Fibroblast of skin of back (primary cell): ENCODE measurements at regions not wholly inside any gene's neighbourhood (a gene's known extent, or its start where the extent isn't known, plus 50 kb on each side); places are given as distances from the start of the nearest gene placed in this dataset.
A peak's percentile ranks its signal among the peaks of the same experiment; 100 is the strongest.
"Not testable (repeated sequence)": the region's sequence is repeated elsewhere in the genome, so short reads cannot be mapped to it uniquely, and the experiment has no call there.

Source experiments
- DNase-seq: peaks from one replicate; pipeline ENCODE4 v3.0.0-alpha.2; 2013

DNA sequence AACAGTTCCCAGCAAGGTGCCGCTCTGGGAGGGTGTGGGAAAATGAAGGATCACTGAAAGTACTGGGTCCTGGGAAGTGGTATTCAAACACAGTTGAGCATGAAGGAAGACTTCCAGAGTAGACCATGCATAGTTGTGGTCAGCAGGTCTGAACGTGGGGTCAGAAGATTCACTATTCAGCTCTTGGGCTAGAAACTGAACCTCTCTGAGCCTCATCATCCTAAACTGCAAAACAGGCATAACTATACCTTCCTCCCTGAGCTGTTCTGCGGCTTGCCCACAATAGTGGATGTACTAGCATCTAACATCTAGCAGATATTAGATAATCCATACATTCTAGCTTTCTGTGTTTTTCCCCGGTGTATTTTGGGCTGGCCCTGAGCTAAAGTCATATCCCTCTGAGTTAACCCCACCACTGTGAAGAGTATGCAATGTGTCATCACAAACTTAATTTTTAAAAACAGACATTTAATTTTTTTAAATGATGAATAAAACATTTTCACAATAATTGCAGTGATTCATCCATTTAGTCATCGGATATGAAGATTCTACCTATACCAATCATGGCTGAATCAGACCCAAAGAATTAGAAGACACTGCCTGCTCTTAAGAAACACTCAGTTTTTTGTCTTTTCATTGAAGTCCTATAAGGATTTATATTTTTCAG lies 179.1 kb downstream of the BLID start:
- peak; percentile 81 for DNase-seq

DNA sequence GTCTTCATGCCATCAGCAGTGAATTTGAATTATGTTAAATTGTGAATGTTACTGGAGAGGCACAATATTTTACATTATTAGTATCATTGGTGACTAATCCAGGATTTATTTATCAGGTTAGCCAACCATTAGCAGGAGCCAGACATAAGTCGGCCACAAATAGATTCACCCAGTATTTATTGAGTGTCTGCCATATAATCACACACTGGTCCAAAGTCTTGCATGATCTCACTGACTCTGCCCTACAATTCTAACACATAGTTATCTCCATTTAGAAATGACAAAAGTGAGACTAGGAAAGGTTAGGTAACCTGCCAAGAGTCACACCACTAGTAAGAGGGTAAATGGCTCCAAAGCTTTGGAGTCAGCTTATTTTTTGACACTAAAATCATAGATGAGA lies 179.6 kb downstream of the BLID start:
- no peak for DNase-seq

DNA sequence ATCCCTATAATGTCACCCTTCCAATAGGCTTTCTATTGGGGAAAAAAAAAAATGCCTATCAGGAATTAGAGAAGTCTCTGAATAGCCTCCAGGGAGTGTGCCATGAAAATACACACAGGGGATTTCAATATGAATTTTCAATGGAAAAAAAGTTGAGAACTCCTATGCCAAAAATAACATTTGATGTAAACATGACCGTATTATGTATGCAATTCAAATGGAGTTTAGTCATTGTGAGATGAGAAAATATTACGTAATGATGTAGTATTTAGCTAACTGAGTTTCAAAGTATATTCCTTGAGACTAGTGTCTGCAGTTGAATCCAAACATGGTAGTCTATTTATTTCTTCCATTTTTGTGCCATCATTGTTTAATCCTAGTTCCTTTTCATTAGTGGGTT lies 182.3 kb downstream of the BLID start:
- peak; percentile 54 for DNase-seq

DNA sequence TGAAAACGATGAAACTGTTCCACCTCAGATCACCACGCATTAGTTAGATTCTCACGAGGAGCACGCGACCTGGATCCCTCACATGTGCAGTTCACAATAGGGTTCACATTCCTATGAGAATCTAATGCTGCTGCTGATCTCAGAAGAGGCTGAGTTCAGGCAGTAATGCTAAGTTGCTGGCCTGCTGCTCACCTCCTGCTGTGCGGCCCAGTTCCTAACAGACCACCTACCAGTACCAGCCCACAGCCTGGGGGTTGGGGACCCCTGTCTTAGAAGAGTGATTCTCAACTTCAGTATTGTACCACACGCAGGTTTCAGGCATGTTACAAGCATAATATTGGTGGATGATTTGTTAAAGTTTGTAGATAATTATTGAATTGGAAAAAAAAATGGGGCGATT lies 182.7 kb downstream of the BLID start:
- no peak for DNase-seq

DNA sequence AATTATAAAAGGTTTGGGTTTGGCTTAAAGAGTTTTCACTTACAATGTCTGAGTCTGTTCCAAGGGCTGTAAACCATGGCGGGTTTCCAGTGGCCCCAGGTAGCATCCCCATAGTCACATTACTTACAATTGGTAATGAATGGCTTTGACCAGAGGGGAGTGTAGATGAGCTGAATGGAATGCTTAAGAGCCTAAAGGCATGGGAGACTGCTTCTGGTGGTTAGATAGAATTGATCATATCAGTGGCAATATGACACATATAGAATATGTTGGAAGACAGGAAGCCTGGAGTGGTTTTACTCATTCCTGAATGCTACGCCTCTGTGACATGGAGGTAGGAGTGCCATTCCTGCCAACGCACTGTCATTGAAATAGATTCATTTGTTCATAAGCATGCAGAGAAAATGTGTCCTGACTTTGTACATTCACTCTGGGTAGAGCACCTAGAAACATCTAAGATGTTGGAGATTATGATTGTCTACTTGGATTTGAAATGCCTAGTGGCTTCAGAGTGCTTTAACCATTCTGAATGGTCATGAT lies 183.3 kb downstream of the BLID start:
- DNase-seq: no peak

DNA sequence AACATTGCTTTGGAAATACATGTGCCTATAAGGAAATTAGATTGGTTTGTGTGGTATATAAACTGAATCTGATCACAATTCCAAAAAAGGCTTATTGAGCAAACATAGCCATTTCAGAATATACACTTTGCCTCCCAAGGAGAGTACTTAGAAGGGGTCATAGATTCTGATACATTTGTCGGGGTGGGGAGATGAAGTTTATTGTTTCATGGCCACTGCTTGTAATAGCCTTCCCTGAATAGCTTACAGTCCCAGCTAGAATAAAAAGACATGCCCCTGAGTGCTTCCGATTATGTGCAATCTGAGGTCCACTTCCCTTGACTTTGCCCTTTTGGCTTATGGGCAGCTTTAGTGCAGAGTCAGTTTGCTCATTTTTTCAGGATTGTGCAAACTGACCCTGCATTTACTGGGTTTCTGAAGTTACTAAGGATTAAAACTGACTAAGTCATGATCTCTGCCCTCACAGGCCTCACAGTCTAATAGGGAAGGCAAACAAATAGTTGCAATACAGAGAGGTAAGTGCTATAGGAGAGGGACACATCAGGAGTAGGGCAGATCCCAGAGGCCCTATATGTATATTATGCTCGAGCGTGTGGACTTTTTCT lies 184.2 kb downstream of the BLID start:
- DNase-seq: no peak

DNA sequence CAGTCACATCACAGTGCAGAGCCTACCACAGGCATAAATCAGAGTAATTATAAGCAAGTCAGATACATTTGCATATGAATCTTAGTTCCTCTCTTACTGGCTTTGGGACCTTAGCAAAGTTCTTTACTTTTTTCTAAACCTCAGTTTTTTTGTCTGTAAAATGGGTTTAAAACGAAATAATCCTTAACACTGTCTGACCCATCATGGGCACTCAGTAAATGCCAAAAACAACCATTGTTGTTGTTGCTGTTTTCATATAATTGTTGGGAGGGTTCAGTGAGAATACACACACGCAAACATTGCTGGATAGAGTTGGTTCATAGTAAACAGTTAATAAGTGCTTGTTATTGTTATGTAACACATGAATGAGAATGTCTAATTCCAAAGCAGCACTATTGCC lies 184.9 kb downstream of the BLID start:
- DNase-seq: no peak

DNA sequence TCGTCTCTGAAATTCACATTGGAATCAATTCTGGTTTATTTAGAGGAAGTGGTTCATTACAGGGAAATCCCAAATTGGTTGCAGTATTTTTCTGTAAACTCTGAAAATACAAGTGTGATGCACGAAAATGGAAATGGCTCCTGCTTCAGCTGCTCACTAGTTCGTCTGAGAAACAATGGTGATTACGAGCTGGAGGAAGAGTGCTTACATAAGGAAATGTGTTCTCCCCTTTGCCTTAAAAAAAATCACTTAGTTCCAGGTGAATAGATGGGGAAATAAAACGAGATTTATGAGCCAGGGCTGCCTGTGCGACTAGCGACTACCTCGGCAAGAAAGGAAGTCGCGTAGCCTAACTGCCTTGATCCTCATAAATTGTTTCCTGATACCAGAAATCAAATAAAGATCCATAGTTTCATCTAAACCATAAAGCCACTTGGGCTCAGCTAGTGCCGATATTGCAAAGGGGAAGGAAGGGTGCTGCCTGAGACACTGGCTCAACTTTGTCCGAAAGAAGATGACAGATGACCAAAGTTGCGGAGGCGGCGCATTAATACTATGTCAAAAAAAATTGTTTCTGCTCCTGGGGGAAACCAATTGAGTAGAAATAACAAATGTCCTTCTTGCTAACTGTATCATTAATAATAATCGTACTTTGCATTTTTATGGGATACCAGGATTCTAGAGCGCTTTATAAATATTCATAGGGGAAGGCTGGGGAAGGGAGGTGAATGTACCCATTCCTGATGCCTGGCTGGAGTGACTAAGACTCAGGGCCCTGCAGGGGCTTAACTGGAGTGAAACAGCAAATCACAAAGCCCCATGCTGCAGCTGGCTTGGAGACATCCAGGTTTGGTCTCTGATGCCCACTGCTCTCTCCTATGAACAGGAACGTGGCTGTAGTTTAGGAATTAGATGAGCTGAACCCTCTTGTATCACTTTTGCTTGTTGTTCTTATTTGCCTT lies 185.7 kb downstream of the BLID start:
- no peak for DNase-seq

DNA sequence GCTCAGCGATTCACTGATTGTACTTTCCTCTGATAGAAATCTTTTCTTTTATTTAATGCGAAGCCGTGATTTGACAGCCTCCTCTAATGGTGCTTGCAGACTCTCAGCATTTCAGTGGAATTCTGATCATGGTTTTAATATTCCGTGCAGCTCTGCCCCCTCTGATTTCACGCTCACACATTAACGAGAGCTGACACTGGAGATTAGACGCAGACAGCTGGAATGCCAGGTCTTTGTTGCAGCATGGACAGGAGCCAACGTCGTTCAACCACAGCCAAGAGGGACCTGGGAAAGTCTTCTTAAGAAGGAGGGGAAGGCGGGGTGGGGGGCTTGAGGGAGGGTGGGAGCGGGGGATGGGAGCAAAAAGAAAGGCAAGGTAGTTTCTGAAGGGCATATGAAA lies 186.4 kb downstream of the BLID start:
- DNase-seq: peak; percentile 59

DNA sequence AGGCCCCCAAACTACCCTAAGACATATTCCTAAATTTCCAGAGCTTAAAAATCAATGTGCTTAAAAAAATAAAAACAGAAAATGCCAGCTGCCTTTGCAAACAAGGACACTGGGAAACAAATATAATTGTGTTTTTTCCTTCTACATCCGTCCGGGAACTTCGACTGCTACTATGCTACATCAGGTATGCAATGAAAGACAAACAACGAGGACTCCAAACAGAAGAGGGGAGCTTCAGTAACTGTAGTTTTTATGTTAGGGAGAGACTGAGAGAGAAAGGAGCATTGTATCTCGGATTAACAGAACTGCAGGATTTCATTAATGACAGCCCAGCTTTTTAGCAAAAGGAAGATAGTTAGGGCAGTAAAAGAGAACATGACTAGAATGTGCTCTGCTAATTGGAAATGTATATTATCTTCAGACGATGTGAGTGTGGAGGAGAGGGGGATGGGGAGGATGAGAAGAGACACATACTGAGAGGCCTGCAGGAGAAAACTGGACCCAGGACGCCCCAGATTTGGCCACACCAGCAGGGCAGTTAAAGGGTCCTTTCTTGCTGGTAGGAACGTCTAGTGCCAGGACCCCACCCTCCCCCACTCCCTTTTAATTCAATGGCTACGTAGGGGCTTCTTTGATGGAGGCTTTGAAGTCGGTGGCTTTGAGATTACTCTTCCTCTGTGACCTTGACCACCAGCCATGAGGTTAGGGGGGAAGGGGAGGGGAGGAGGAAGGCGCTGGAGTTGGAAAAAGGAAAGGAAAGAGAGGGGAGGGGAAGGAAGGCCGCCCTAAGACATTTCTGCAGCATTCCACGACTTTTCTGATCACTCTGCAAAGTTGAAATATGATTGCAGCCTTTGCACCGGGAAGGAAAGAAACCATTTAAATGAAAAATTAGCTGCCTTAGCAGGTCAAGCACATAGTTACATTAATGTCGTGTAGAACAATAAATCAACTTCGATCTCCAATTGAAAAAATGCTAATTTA lies 187.1 kb downstream of the BLID start:
- DNase-seq: no peak

DNA sequence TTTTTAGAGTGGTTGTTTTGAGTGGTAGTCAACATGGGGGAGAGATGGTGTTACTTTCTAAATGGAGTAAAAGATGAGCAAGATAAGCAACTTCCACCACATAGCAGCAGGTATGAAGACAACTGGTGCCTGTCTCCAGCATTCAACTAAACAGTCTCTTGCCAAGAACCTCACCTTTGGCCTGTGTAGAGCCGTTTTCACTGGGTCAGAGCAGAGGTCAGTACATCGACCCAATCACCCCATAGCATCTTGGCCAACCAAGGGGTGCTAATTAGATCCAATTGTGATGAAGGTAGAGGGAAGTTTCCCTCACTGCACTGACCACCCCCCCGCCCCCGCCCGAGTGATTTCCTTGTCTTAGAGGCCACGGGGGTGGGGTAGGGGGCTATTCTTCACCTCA lies 188.2 kb downstream of the BLID start:
- no peak for DNase-seq

DNA sequence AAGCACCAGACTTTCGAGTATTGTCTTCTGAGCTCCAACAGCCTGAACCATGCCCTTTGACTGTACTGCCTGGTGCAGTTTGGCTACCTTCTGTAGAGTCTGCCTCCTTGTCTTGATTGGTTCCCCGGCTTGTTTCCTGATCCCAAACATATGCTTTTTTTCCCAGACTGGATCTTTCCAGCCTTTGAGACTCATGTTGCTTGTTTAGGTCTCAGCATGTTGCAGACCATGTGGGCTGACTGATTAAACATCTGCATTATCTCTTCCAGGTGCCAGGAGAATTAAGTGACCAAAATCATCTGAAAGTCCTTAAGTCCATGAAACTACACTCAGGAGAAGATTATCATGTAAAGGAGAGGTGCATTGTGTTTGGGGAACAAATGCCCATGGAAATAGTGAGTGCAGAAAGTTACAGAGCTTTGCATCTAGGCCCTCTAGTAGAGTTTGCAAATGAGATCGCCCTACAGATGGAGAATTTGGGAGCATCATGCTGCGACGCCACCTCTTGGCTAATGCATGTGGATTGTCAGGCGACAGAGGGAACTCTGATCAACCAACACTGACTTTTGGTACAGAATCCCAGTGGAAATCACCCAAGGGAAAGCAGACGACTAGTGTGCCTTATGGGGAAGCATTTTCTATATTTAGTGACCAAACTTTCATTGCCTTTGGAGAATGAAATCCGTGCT lies 188.8 kb downstream of the BLID start:
- DNase-seq: no peak

DNA sequence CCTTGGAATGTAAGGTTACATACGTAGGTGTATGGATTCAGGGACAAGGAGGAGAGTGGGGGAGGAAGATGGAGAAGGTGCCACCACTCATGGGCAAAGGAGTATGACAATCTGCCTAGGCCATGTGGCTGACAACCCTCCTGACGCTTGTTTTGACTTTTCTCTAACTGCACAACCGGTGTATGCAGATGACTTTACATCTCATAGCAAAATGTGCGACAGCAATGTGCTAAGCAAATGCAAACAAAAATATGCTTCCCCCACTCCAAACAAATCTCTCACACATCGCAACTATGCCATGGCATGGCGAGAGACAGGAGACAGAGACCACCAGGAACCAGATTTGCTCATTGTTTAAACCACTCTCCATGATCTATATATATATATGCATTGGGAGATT lies 191.8 kb downstream of the BLID start:
- no peak for DNase-seq

DNA sequence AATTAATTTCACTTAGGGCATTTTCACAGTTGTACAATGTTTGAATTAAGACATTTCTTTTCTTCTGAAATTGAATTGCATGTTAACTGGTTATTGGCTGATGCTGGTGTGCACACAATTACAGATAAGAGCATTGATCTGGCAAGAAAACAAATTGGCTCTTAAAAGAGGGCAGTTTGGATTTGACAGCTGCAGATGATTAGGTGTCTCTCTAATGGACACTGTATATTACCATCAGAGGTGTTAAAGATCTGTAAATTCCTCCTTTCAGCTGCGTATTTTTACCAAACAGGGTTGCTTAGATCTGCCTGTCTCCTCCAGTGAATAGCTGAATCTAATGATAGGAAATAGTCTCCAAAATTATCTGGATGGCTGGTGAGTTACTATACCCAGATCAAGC lies 198.5 kb downstream of the BLID start:
- no peak for DNase-seq

DNA sequence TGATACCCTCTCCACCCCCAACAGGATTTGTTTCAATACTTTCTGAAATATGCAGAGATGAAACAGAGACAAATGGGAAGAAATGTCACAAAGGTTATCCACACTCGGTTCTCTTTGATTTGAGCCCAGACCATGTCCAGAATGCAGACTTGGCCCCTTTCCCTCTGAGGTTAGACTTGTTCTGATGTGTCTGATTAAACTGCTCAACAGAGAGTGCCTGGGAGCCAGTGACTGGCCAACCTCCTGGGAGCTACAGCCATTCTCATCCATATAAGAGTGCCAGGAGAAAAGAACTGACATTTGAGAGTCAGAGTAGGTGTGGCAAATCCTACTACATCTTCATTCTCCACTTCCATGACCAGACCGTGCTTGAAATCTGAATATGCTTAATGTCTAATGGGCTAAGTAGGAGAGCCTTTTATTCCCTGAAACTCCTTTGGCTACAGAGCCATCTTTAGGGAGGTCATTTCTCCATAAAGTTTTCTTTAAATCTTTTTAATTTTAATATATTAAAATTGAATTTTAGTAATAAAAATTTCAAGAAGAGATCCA lies 201.4 kb downstream of the BLID start:
- no peak for DNase-seq

DNA sequence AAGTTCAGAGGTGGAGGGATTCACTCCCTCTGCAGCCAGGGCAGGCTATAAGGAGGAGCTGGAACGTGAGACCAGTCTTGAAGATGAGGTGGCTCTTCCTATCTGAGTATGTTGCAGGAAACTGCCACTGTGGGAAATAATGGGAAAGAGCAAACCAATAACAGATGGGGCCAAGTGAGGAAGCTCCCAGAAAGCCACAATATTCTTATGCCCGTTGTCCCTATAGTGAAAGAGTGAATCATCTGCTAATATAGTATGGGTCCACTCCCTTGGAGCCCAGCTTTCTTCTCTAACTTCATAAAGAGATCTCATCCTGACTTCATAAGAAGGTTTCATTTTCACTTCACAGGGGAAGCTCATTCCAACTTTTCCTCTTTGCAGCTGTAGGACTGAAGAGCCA lies 206.4 kb downstream of the BLID start:
- peak; percentile 72 for DNase-seq

DNA sequence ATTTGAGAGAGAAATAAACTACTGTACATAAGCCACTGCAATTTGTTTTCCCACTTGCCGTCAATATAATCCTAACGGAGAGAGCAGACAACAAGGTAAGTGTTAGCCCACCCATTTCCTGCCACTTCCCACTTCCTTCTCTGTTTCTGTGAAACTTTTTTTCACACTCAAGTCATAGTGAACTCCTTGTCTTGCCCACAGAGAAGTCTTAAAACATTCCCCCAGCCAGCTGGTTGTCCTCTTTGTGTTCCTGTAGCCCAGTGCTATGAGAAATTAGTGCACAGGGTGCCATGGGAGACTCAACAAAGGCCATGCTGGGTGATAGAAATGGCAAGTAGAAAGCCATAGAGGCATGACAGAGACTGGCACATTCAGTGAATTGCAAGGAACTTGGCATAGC lies 208.6 kb downstream of the BLID start:
- DNase-seq: no peak

DNA sequence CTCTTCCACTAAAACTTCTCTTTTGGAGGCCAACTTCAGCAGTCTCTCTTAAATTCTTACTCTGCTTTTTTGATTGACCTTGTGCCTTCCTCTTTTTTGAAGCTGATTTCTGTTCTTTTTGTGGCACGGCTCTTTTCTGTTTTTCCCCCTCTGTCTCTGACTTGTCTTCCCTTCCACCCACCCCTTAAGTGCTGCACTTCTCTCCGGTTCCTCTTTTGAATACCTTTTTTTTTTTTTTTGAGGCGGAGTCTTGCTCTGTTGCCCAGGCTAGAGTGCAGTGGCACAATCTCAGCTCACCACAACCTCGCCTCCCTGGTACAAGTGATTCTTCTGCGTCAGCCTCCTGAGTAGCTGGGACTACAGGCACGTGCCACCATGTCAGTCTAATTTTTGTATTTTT lies 211.9 kb downstream of the BLID start:
- DNase-seq: no peak

DNA sequence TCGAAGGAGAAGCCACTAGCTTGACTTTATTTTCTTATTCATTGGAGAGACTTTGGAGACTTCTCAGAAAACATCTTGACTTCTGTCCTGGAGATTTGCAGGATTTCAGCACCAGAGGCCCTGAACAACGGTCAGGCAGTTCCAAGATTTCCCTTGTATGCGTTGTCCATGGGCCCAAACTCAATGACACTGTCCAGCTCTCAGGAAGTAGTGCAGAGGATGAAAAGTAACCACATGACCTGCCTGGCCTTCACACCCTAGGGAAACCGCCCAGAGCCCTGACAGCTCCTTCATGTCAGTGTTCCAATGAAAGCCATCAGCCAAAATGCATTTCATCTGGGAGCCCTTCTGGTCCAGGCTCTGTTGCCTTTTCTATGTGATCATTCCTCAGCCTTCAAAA lies 214.1 kb downstream of the BLID start:
- DNase-seq: no peak

DNA sequence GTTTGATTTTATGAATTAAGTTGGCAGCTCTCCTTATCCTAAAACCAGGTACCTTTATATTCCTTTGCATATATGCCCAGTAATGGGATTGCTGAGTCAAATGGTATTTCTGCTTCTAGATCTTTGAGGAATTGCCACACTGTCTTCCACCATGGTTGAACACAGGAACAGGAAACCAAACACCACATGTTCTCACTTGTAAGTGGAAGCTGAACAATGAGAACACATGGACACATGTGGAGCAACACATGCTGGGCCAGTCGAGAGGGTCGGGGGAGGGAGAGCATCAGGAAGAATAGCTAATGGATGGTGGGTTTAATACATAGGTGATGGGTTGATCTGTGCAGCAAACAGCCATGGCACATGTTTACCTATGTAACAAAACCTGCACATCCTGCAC lies 214.6 kb downstream of the BLID start:
- DNase-seq: not testable (repeated sequence)

DNA sequence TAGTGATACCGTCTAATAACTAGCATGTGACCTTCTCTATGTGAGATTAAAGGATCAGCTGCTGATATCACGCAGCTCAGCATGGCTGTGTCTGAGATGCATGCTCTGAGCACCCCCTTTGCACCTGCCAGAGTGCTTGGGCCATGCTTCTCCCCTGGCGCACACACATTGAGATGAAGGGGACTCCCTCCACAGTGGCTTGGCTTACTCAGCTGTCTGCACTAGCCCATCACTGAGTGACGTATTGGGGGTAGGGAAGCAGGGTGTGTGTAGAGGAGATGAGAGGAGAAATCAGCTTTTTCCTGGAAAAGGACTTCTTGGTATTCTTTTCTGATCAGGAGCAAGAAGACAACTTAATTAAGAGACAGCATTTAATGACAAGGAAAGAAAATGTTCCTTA lies 216.5 kb downstream of the BLID start:
- DNase-seq: no peak
